ENCODE measurements at regions not wholly inside any gene's neighbourhood (a gene's known extent, or its start where the extent isn't known, plus 50 kb on each side); places are given as distances from the start of the nearest gene placed in this dataset.

DNA sequence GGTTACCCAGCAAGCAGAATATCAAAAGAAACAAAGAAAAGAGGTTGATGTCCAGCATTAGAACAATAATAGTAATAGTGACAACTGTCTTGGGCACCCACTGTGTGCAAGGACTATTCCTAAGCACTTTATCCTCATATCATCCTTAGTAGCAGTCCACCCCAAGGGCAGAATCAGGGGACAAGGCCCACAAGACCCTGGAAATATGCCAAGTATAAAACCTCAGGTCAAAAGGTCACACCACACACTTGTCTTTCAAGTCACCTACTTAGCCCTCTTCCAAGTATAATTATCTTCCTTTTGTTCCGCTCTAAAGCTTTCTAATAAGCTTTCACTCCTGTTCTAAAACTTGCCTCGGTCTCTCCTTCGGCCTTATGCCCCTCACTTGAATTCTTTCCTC, 124.0 kb upstream of the STT3B start:
- TF ChIP-seq, protein P1, sequence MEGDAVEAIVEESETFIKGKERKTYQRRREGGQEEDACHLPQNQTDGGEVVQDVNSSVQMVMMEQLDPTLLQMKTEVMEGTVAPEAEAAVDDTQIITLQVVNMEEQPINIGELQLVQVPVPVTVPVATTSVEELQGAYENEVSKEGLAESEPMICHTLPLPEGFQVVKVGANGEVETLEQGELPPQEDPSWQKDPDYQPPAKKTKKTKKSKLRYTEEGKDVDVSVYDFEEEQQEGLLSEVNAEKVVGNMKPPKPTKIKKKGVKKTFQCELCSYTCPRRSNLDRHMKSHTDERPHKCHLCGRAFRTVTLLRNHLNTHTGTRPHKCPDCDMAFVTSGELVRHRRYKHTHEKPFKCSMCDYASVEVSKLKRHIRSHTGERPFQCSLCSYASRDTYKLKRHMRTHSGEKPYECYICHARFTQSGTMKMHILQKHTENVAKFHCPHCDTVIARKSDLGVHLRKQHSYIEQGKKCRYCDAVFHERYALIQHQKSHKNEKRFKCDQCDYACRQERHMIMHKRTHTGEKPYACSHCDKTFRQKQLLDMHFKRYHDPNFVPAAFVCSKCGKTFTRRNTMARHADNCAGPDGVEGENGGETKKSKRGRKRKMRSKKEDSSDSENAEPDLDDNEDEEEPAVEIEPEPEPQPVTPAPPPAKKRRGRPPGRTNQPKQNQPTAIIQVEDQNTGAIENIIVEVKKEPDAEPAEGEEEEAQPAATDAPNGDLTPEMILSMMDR (IDR thresholded peaks at IDR 0.05; ENCODE audit: insufficient read depth, low read depth, low read length) = no peak
- TF ChIP-seq EZH2 (IDR thresholded peaks at IDR 0.05; ENCODE audit: insufficient read depth, low read length) = no peak
